ENCODE measurements at regions not wholly inside any gene's neighbourhood (a gene's known extent, or its start where the extent isn't known, plus 50 kb on each side); places are given as distances from the start of the nearest gene placed in this dataset.

DNA sequence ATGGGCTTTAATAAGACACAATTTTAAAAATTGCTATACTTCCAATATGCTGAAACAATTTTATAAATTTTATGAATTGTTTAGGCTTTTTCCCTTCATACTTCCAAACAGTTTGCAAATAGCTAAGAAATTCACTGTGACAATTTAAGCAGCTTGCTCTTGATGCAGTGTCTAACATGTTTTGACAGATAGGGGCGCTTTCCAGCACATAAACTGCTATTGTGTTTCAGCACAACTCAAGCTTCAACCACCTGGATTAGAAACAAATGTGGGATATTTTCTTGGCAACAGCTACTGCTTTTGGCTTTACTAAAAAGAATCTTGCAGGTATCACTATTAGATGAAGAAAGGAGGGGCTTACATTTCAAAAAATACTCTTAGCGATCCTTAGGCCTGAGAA, 565.8 kb upstream of the DPPA4 start:
- DNase-seq (ENCODE audit: low read depth) = no peak

DNA sequence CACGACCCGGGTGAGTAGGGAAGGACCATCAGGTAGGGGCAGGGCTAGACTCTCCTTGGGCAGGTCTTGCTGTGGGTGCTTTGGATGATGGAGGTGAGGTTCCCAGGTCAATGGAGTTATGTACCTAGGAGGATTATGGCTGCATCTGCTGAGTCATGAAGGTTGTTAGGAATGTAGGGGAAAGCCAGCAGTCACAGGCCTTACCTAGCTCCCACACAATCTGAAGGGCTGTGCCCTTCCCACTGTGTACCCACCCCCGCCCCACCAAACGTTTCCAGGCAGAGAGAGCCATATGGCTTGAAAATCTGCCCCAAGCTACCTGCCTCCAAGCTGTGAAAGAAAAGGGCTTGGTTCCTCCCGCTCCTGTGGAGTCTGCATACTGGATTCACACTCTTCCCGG, 573.4 kb upstream of the DPPA4 start:
- DNase-seq (ENCODE audit: low read depth) = no peak

DNA sequence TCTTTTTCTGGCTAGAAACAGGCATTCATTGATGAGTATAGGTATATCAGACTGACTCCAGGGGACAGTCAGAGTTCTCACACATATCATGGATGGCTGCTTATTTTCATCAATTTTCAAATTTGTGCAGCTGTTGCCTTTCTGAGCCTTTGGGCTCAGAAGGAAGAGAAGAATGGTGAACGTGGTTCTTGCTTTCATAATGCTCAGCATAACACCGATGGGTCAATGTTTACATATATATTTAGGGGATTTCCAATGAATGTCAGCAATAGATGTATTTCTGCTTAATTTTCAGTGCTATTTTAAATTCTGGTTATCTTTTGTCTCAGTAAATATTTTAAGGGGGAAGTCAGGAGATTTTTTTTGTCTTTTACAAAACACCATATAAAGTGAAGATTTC, 581.4 kb upstream of the DPPA4 start:
- DNase-seq (ENCODE audit: low read depth) = no peak

DNA sequence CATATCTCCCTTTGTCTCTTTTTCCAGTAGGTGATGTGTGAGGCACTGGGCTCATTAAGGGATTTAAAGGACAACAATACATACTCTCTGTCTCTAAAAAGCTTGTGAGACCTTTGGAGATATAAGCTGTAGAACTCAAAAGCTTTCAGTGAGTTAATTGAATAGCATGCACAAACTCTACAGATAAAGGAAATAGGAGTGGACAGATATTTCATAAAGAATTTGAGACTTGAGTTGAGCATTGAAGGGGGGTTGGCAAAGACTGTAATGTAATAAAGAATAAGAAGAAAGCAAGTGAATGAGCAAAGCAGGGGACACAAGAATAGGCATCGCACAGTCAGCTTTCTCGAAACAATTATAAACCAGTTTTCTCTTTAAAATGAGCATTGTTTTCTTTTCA, 583.4 kb upstream of the DPPA4 start:
- DNase-seq (ENCODE audit: low read depth) = no peak

DNA sequence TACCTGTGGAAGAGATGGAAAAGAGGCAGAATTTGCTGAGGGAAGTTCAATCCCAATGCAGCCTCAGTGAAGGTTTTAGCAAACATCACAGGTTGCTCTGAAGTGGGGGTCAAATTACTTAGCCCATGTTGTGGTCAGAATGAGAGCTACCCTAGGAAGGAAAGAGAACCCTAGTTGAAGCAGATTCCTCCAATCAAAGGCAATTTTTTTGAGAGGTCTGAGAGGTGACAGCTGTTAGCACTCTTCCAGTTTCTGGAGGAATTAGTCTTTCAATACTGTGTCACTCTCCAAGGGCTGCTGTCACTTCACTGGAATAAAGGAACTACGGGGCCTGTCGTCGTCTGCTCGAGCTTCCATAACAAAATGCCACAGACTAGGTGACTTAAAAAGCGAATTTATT, 584.2 kb upstream of the DPPA4 start:
- no peak for DNase-seq (ENCODE audit: low read depth)

DNA sequence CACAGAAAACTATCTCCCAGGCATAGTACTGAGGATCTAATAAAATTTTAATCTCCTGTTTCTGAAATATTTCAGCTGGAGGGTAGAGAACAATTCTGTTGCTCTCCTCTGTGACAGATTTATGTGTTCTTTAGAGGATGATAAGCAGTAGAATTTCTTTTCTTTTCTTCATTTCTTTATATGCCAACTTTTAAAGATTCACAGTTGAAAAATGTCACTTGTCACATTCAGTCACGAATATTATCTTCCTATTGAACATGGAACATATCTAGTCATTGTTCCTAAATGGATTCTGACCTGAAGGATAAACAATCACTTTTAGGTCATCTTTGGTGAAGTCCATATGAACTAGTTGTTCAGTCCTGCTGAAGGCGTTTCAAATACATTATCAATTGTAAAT, 585.5 kb upstream of the DPPA4 start:
- no peak for DNase-seq (ENCODE audit: low read depth)

DNA sequence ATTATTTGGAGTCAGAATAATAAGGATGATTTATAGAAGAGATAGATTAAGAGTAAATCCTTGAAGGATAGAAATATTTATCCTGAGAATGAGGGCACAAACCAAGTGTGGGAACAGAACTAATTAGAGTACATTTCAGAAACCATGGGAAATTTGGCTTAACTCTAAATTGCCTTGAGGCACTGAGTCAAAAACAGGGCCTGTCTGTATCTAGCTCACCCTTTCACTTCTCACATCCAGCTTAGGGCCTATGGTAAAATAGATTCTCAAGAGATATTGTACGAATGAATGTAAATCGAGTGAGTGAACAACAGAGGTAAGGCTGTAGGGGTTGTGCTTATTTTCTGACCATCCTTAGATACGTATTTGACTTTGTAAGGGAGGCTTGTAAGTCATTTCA, 586.1 kb upstream of the DPPA4 start:
- DNase-seq (ENCODE audit: low read depth) = no peak

DNA sequence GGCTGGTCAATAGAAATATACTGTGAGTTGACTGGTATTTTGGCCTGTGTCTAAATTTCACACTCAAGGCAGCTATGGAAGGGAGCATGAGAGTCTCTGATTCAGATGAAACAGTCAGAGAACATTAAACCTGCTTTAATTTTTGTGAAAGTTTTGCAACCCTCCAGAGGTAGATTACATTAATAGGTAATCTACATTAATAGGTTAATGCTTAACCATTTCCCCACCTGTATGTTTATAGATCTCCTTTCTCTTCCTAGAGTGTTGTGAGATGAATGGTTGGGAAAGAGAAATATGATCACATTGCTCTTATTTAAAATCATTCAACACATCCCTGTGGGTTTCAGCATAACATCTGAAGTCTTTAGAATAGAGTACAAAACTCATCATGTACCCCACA, 586.9 kb upstream of the DPPA4 start:
- DNase-seq (ENCODE audit: low read depth) = no peak

DNA sequence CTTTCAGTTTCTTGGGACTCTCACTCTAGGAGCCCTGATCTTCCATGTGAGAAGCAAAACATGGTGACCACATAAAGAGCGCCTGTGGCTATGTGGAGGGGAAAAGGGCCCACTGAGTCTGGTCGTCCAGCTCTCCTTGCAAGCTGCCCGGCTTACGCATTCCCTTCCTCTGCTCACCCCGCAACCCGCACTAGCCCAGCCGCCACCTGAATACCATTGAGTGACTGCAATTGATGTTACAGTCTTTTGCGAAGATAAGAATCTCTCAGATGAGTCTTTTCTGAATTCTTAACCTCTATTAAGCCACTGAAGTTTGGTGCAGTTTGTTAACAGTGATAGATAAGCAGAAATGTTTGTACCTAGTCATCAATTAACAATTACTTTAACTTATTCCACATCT, 589.0 kb upstream of the DPPA4 start:
- DNase-seq (ENCODE audit: low read depth) = no peak

DNA sequence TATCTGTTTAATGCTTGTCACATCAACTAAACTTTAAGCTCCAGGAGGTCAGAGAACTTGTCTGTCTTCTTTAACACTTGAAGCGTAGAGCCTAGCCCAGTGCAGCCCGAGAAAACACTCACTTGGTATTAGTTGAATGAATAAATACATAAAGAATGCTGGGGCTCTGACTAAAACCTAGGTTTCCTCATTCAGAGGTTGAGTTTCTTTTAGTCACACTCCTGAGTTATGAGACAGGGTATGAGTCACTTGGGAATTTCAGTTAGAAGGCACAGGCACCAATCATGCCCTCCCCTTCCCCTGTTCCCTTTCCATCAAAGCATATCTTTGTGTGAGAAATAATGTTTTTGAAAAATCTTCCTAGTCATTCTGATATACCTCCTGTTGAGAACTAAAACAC, 589.8 kb upstream of the DPPA4 start:
- no peak for DNase-seq (ENCODE audit: low read depth)

DNA sequence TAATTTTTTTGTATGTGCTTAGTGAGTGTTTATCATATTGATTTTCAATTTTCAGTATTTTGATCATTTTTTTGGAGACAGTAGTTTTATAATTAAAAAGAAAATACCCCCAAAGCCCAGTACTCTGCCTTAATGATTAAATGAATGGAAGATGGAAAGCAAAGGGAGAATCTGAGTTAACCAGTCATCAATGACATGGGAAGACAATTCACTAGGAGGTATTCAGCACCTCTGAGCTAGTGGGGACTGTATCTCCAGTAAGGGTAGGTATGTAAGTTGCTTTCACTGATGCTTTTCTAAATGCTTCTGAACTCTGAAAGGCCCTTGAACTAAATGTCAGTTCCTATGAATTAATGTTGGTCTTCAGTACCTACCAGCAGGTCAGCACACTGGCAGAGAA, 590.4 kb upstream of the DPPA4 start:
- no peak for DNase-seq (ENCODE audit: low read depth)

DNA sequence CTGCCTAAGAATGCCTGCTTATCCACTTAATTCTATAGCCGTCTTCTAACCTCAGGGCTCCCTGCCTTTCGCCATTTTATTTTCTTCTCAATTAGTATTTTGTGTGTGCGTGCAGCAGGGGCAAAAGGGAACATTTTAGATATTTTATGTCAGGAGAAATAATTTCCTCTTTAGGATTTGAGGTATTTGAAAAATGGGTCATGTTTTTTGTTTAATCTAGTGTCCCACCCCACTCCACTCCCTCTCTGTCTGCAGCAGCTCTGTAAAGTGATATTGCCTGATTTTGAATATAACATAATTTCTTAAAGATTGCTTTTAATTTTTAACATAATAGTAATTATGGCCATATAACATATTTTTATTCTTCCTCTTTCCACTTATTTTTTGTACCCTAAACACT, 593.2 kb upstream of the DPPA4 start:
- no peak for DNase-seq (ENCODE audit: low read depth)

DNA sequence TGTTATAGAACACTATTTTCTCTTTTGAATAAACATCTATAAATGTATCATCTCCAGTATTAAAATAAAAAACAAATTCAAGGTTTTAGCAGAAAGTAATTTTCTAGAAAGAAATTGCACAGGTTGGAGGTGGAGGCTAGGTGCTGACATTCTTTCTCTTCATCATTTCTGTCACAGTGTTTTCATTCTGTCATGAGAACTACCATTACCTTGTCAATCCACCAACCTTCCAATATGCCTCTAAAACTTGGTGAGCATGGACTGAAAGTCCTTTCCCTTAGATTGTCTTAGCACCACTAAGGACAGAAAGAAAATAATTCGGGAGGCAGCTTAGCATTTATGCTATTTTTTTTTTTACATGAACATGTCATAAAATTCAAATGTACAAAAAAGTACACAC, 596.2 kb upstream of the DPPA4 start:
- DNase-seq (ENCODE audit: low read depth) = no peak

DNA sequence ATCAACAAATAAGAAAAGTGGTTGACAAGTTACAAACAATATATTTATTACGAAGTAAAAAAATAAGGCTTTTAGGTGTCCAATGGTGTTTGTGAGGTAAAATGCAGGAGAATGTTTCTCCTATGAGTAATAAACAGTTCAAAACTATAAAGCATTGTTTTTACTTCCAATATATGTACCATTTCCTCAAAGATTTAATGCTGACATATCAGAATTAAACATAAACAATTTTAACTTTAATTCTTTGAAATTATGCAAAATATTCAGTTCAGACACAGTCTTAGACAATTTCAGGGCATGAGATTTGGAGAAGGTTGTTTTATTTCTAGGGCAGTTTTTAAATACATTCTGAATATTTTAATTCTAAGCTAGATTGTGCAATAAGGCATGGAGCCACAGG, 602.5 kb upstream of the DPPA4 start:
- DNase-seq (ENCODE audit: low read depth) = no peak

DNA sequence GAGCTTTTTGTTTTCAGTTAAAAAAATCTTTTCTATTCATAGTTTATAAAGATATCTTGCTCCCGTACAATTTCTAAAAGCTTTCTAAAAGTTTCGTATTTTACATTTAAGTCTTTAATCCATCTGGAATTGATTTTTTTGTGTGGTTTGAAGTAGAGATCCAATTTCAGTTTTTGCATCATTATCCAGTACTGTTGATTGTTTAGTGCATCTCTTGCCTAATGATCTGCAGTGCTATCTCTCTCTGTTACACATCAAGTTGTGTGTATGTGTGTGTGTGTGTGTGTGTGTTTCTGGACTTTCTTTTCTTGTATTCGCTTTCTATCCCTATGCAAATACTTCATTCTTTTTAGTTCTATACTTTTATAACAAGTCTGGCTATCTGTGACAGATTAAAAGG, 605.8 kb upstream of the DPPA4 start:
- DNase-seq (ENCODE audit: low read depth) = no peak

DNA sequence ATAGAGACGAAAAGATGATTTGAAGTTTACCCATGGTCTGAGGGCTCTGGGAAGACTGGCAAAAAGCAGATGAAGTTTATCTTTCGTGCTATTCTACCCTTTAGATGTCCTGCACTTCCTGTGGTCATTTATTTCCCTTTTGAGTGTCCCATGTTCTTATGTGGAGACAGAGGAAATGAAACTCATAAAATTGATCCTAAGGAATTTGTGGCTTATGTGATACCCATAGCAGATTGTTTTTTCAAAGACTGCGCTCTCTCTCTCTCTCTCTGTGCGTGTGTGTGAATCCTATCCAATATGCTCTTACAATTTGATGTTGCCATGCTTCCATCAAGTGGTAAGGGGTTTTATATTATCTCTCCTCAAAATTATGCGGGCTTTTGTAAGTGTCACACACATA, 607.5 kb upstream of the DPPA4 start:
- no peak for DNase-seq (ENCODE audit: low read depth)

DNA sequence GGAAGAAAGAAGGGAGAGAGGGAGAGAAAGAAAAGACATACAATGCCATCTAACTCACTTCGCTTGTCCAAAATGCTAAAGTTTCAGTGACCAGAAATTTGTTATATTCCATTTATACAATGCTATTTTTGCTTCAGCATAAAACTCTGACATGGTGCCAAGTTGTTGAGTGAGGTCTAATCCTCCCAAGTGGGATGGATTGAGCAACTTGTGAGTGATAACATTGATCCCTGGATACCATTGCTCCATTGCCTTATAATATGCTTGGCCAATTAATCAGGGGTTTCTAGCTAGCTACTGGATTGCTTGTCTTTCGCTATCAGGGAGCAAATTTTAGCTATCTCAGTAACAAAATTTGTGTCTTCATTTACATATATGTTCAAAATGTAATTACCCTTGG, 615.6 kb upstream of the DPPA4 start:
- DNase-seq (ENCODE audit: low read depth) = no peak

DNA sequence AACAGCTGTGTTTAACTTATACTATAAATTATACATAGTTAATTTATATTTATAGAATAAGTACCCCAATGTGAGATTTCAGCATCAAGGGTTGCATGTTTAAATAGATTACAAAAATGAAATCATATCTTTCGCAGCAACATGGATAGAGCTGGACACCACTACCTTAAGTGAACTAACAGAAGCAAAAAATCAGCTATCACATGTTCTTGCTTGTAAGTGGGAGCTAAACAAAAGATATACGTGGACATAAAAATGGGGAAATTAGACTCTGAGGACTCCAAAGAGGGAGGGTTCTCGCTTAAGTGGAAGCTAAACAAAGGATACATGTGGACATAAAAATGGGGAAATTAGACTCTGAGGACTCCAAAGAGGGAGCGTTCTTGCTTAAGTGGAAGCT, 626.5 kb upstream of the DPPA4 start:
- no peak for DNase-seq (ENCODE audit: low read depth)

DNA sequence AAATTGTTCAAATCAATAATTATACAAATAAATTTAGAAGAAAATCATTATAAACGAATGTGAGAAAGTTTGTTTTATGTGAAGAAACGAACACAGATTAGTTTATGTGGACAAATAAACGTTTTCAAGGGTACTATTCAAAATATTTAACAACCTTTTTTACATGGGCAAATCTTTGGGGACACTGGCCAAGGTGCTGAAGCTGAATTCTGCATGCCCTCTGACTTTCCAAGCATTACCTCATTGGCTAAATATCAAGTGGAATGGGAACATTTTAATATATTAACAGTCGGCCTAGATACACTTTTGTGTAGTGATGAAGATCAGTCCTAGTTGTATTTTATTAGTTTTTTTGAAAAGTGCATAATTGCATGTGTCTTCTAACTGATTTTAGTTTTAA, 636.4 kb upstream of the DPPA4 start:
- no peak for DNase-seq (ENCODE audit: low read depth)

DNA sequence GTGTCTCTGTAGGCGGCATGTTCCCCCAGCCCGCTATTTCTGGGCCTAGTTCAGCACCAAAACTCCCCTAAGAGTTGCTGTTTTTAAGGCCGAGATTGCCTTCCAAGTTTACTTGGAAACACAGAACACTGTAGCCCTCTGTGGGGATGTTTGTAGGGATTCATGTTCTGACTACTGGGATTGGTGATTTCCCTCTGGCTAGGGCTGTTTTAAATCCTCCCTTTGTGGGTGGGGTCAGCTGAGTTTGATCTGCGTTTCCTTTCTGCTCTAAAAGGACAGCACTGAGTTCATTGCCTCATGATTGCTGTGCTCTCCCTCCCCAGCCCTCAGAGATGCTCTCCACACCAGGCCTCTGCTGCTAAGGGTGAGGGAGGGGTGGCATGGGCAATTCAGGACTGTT, 640.6 kb upstream of the DPPA4 start:
- DNase-seq (ENCODE audit: low read depth) = no peak

DNA sequence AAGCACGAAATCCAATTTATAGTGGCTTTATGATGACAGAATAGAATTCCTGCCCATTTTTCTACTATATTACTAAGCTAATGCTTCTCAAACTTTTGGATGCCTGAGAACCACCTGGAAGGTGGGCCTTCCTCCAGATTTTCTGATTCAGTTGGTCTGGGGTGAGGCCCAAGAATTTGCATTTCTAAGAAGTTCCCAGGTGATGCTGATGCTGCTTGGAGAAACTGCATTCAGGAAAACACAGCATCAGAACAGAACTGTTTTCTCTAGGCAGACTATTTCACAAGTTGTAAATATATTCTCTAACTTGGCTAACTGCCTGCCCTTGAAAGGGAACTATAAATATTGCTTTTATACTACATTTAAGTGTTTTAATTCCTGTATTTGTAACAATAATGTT, 644.9 kb upstream of the DPPA4 start:
- no peak for DNase-seq (ENCODE audit: low read depth)

DNA sequence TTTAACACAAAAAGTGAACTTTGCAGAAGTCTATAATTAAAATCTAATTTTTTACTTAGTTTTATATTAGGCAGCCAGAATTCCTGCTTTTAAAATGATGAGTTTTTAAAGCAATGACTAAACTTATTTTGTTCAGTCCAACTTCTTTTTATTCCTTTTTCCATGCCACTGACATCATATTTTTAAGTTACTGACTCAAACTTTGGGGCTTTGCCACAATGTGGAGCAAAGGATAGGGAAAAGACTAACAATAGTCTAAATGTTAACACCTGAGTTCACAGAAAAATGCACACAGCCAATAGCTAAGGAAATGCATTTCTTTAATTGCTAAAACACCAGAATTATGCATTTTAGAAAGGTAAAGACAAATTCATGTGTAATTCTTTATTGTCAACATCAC, 647.6 kb upstream of the DPPA4 start:
- no peak for DNase-seq (ENCODE audit: low read depth)

DNA sequence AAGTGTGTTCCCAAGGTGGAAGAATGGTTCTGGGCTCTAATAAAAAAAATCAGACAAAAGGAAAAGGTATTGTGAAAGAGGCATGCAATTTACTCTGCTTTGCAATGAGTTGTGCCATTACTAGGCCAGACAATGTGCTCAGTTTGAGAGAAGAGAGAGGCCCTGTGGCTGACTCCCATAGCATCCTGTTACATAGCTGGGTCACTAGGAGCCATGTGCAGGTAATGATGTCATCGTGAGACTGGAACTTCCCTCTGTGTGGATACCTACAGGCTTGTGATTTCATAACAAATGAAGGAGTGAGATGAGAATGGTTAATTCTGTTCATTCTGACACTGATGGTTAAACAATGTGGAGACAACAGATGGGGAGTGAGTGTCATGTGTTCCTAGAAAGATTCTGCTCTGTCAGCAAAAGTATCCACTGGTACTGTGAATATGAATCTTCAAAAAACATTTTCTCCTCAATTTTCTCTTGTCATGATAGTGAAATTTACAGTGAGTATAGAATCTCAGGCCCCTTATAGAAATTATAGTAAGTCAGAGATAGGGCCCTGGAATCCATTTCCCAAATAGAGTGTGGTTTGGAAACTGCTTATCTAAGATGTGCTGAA, 648.7 kb upstream of the DPPA4 start:
- no peak for DNase-seq (ENCODE audit: low read depth)

DNA sequence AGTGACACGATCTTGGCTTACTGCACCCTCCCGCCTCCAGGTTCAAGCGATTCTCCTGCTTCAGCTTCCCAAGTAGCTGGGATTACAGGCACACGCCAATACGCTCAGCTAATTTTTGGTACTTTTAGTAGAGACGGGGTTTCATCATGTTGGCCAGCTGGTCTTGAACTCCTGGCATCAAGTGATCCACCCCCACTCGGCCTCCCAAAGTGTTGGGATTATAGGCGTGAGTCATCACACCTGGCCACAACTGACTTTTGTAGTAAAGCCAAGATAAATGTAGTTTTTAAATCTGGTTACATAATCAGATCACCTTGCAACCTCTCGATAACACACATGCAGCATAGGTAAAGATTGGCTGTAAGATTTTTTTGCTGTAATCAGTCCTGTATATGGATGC, 657.5 kb upstream of the DPPA4 start:
- DNase-seq (ENCODE audit: low read depth) = no peak

DNA sequence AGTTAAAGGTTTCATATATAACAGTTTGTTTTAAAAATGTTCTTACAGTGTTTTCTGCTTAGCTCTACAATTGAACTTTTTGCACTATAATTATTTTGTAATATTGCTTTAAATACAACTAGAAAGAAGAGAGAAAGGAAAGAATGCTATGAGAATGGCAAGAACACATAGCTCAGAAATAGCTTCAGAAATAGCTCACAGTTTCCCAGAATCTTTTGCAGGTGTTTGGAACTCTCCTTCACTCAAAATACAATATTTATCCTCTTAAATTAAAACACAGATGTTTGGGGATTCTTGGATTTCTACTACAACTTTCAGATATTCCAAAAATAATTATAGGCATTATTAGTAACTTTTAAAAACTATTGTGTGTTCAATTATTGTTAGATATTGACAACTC, 658.0 kb upstream of the DPPA4 start:
- DNase-seq (ENCODE audit: low read depth) = no peak
